GM19455 (cell line): ENCODE measurements at regions not wholly inside any gene's neighbourhood (a gene's known extent, or its start where the extent isn't known, plus 50 kb on each side); places are given as distances from the start of the nearest gene placed in this dataset.
A peak's percentile ranks its signal among the peaks of the same experiment; 100 is the strongest.

Experiments used
- ATAC-seq: cut with Tn5 transposase; IDR thresholded peaks from one replicate; pipeline ENCODE4 v1.9.1; 2021; ENCODE audit not compliant: unreplicated experiment

GRCh38 chr14:22079766-22080165, 406.1 kb upstream of the OR4E1 start:
- no peak for ATAC-seq

DNA sequence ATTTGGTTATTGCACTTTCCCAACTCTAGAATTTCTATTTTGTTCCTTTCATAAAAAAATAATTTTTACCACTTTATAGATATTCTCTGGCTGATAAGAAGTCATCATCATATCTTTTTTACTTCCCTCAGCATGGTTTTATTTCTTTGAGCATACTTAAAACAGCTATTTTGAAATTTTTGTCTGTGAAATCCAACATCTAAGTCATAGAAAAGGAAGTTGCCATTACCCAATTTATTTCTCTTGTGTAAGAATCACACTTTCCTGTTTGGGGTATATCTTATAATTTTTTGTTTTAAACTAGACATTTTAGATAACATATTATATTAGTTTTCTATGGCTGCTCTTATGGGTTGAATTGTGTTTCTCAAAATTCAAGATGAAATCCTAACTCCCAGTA, 400.2 kb upstream of the OR4E1 start:
- ATAC-seq: no peak

- ATAC-seq: peak; percentile 73
Measured at GRCh38 chr14:22071006-22071405, 397.4 kb upstream of the OR4E1 start.

DNA sequence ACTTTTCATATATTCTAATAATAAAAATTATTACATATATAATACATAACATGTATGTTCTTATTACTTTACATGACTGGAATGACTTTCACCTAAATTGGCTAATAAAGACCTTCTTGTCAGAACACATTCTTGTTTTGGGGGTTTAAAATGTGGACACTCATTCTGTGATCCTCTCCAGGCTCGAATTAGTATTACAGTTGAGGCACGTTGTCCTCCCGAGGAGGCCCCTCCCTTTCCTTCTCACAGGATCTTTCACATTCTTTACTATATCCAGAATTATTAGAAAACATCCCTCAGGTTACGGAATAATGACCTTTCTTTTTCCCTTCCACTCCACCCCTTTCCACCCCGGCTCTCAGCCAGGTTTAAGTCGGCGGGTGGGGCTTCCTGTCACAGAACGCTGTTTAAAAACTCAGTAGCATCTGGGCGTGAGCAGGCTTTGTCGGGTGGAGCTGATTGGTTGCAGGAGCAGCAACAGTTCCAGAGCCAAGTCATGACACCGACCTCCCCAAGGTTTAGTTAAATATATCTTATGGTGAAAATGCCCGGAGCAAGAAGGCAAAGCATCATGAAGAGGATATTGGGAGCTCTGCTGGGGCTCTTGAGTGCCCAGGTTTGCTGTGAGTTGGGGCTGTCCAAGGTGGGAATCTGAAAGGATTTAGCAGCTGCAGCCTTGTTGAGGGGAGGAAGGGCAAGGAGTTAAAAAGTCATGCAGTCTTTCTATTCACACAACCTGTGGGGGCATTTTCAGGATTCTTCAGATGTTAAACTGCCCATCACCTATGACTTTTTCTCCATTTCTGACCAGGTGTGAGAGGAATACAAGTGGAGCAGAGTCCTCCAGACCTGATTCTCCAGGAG, 396.7 kb upstream of the OR4E1 start:
- peak; percentile 60 for ATAC-seq

DNA sequence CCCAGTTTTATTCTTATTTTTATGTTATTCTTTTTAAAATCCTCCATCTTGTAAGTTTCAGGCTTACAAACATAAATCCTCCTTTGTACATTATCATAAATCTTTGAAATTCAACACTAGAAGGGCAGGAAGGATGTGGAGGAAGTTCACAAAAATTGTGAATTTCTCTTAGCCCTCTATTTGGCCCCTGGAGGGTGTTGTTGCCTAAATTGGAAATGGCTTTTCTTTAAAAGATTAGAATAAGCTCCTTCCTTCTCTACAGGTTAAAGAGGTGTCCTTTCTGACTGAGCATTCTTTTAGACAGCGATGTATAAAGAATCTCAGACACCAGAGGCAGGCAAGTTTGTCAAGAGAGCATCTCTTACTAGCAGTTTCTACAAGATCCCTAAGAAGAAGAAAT, 391.7 kb upstream of the OR4E1 start:
- ATAC-seq: no peak

DNA sequence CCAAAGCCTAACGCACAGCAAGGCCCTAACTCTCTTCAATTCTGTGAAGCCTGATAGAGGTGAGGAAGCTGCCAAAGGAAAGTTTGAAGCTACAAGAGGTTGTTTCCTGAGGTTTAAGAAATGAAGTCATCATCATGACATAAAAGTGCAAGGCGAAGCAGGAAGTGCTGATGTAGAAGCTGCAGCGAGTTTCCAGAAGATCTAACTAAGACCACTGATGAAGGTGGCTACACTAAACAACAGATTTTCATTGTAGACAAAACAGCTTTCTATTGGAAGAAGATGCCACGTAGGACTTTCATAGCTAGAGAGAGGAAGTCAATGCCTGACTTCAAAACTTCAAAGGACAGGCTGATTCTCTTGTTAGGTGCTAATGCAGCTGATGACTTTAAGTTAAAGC, 385.6 kb upstream of the OR4E1 start:
- no peak for ATAC-seq

GRCh38 chr14:22052795-22053194, 379.2 kb upstream of the OR4E1 start:
- no peak for ATAC-seq

DNA sequence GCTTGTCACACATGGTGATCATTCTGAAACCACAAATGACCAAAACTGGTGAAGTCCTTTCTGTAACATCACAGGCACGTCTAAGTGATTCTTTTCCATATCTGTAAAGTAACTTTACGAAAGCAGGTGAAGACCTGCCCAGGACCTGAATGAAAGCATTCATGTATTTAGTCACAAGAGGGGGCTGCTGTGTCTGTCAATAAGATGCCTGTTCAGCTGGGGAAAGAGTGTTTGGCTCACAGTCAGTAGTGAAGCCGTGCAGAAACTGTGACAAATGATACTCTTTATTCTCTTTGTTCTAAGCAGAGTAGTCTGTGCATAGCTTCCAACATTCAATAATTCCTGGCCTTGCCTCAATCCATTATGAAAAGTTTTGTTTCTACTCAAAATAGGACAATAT, 373.5 kb upstream of the OR4E1 start:
- no peak for ATAC-seq

DNA sequence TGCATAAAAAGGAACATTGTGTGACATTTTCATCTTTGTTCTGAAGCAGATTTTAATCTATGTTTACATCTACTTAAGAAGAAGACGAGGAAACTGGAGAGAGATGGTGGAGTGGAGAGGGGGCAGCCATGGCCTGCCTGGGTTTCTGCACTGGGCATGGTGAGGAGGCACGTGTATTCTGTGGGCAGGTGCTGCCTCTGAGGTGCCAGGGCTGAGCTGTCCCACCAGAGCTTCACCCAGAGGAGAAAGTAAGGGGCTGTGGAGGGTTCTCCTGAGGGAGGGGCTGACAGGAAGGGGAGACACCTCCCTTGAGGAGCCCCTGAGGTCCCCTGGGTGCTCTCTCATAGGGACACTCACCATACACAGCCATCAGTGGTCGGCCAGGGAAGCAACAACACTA, 372.4 kb upstream of the OR4E1 start:
- no peak for ATAC-seq

- no peak for ATAC-seq
Measured at GRCh38 chr14:22044193-22044592, 370.6 kb upstream of the OR4E1 start.

DNA sequence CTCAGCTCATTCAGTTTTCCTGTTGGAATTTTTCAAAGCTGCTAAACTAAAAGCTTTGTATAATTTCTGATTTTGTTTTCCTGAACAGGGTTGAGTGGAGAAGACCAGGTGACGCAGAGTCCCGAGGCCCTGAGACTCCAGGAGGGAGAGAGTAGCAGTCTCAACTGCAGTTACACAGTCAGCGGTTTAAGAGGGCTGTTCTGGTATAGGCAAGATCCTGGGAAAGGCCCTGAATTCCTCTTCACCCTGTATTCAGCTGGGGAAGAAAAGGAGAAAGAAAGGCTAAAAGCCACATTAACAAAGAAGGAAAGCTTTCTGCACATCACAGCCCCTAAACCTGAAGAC, 367.1 kb upstream of the OR4E1 start:
- ATAC-seq: no peak

DNA sequence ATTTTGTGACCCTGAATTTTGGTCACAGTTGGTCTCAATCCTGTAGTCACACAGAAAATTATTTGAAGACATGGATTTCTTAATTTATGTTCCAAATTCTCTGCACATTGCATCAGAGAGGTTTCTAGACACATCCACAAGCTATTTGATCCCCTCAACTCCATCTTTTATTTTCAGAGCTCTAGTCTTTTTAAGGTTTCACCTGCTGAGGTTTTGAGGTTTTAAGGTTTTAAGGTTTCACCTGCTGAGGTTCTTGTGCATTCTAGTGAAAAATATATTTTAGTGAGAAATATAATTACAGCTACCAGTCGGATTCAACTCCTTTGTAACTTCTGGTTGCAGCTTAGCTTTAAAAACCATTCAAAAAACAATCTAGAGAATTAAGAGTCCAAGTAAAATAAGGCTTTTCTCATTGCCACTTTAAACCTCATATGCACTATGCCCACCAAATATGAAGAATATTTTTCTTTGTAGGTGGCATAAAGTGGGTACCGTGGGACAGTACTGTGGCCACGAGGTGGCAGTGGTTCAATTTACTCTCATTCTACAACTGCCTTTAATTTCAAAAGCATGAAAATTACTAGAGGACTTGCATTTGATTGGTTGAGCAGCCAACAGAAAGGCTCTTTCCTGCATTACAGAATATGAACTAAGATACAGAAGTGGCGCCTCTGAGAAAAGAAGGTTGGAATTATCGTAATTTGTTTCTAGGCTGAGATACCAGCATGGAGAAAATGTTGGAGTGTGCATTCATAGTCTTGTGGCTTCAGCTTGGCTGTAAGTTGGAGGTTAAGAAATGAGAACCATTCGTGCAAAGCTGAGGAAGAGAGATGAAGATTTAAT, 366.5 kb upstream of the OR4E1 start:
- no peak for ATAC-seq

DNA sequence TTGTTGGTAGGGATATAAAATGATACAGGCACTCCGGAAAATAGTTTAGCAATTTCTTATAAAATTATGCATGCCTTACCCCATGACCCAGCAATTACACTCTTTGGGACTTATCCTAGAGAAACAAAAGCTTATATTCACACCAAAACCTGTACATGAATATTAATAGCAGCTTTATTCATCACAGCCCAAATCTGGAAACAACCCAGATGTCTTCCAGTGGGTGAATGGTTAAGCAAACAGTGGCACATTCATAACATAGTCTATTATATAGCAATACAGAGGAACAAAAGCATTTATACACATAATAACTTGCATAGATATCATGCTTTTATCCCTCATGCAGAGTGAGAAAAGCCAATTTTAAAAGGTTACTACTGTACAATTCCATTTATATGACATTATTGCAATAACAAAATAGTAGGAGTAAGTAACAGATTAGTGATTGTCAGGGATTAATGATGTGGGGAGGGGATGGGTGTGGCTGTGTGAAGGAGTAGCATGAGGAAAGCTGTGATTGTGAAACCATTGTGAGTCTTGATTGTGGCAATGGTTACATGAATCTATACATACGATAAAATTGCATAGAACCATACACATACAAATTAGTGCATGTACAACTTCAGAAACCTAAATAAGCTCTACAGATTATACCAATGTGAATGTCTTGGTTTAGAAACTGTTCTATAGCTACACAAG, 363.1 kb upstream of the OR4E1 start:
- ATAC-seq: no peak

- ATAC-seq: no peak
Measured at GRCh38 chr14:22026527-22026926, 352.9 kb upstream of the OR4E1 start.

DNA sequence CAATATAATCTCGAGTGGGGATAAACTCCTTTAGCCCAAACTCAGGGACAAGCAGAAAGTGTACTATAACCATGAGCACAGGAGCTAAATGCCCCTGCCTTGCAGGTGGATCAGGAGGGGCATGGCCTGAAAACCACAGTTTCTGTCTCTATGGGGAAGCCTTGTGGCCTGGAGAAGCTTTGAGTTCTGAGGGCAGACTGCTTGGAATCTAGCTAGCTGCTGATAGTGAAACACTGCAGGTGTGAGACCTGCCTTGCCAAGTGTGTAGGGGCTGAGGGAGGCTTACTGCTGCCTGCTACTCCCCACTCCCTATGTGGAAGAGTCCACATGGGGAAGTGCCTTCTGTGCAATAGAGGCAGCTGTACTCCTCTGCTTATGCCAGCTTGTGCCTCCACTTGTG, 352.3 kb upstream of the OR4E1 start:
- no peak for ATAC-seq

DNA sequence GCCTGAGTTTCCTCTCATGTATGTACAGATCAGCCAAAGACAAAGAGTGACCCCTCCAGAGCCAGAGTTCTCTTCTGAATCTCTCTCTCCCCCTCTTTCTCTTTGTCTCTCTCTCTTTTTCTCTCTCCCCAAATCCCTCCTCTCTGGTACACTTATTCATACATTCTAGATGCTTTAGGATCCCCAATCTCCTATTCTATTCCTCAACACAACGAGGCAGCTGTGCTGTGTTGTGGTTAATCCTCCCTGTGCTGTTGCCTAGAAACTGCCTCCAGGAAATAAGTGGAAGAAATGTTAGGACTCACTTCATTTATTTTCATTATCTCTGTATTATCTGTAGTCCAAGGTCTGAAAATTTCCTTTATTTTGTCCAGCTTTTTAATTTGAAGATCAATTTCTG, 350.5 kb upstream of the OR4E1 start:
- ATAC-seq: no peak

- ATAC-seq: no peak
Measured at GRCh38 chr14:22018890-22019289, 345.3 kb upstream of the OR4E1 start.

- no peak for ATAC-seq
Measured at GRCh38 chr14:22012452-22012851, 338.8 kb upstream of the OR4E1 start.

DNA sequence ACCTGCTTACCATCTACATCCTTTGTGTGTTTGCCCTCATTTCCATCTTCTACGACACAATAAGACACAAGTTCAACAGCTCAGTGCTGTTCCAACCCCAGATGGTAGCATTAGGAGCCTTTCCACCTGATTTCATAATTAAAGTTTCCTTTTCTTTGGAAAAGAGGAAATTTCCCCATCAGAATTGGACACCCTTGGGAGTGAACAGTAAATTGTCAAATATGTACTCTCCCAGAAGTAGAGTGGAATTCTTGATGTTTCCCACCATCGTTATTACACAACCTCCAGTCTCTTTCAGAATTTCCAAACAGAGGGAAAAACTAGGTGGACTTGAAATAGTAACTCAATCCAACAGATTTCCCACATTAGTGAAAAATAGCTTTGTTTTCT, 337.6 kb upstream of the OR4E1 start:
- no peak for ATAC-seq

DNA sequence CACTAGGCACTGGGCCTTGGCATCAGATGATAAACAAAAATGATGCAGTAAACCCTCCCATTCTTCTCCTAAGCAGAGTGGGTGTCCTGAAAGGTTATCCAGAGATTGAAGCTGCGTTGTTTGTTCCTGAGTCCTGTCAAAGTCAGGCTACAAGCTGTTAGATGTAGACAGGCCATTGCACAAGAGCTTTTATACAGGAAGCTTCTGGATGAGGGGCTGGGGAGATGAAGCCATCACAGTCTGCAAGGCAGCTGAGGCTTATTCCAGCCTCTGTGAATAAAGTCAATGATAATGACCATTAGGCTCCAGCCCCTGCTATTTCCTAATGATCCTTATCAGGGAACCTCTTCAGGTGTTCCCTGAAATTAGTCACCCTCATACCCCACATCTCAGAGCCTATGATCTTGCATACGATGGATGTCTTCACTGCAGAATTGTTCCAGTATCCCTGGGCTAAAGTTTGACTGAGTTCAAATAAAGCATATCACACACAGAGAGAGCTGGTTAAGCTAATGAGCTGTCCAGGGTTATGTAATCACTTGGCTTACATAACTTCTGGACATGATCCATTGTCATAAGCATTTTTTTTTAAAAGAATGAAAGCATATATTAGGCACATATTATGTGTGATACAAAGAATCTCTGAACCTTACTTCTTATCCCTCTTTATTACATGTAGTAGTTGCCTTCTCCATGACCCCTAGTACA, 337.1 kb upstream of the OR4E1 start:
- ATAC-seq: no peak

DNA sequence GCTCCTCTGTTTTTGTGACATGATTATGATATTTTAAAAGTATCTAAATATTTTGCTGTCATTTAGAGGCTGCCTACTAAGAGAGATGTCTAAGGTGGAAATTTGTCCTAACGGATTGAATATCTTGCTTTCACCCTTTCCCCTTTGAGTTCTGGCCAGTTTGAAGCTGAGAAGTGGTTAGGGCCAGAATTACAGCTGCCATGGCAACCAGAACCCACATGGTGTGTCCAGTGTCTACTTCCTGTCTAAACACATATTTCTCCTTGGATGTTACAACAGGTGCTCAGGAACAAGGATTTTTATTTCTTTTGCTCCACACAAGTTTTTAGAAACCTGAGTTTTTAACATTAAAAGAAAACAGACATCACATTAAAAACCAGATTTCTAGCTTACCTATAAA, 335.1 kb upstream of the OR4E1 start:
- ATAC-seq: no peak
